Nephron (organoid): ENCODE measurements at regions not wholly inside any gene's neighbourhood (a gene's known extent, or its start where the extent isn't known, plus 50 kb on each side); places are given as distances from the start of the nearest gene placed in this dataset.

Source experiments
- H3K27ac Mint-ChIP-seq, 3 experiments: 2 replicates each; pipeline ENCODE4 v1.8.0; 2020; ENCODE audit warnings: mixed read lengths in 3 of 3, mild to moderate bottlenecking in 2 of 3, moderate library complexity in 1 of 3
- H3K27me3 Mint-ChIP-seq: 2 replicates; pipeline ENCODE4 v1.8.0; 2021; ENCODE audit warnings: low read depth, mild to moderate bottlenecking, moderate library complexity, mixed read lengths
- H3K36me3 Mint-ChIP-seq: 2 replicates; pipeline ENCODE4 v1.8.0; 2020; ENCODE audit warnings: low read depth, mixed read lengths
- H3K4me1 Mint-ChIP-seq: 2 replicates; pipeline ENCODE4 v1.8.0; 2020; ENCODE audit warnings: mixed read lengths
- H3K4me3 Mint-ChIP-seq, 3 experiments: 2 replicates each; pipeline ENCODE4 v1.8.0; 2020; ENCODE audit warnings: mild to moderate bottlenecking in 3 of 3, mixed read lengths in 3 of 3, moderate library complexity in 2 of 3
- H3K9me3 Mint-ChIP-seq: 2 replicates; pipeline ENCODE4 v1.8.0; 2020; ENCODE audit warnings: mixed read lengths
- TF ChIP-seq, protein P1 (sequence below), 3 experiments: fragments of 200-600 bp; sonication (generic); IDR thresholded peaks; one replicate each; pipeline ENCODE4 v1.5.0; 2021; ENCODE audit warnings: antibody characterized with exemption in 3 of 3; ENCODE audit not compliant: unreplicated experiment in 3 of 3

DNA sequence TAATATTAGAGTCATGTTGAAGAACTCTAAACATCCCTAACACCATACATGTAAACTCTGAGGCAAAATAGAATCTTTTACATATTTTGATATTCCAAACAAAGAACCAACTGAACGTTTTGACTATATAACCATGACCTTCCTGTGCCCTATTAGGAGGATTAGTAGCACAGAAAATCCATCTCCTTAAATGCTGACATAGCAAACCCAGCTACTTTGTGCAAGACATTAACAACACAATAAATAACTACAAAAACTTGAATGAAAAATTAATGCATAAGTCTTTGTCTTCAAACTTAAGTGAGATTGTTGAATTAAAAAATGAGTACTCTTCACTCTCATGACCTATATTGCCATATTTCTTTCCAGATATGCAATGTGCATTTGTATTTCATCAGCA lies 450.0 kb upstream of the PDZRN3 start:
- peaks cover 3% of the 10 kb centered on the region for H3K27me3 Mint-ChIP-seq
- H3K4me1 Mint-ChIP-seq = no peaks in the 10 kb centered on the region

GRCh38 chr3:74067296-74067695 lies 442.6 kb upstream of the PDZRN3 start:
- H3K4me1 Mint-ChIP-seq = no peaks in the 10 kb centered on the region

More for the DNA sequence above, 450.0 kb upstream of the PDZRN3 start:
- Mint-ChIP-seq H3K4me3 (no peak overlapping the region), H3K36me3 (no peaks in the 10 kb centered on the region), H3K9me3 (no peaks in the 10 kb centered on the region), H3K27ac (no peak overlapping the region)
- TF ChIP-seq, protein P1, sequence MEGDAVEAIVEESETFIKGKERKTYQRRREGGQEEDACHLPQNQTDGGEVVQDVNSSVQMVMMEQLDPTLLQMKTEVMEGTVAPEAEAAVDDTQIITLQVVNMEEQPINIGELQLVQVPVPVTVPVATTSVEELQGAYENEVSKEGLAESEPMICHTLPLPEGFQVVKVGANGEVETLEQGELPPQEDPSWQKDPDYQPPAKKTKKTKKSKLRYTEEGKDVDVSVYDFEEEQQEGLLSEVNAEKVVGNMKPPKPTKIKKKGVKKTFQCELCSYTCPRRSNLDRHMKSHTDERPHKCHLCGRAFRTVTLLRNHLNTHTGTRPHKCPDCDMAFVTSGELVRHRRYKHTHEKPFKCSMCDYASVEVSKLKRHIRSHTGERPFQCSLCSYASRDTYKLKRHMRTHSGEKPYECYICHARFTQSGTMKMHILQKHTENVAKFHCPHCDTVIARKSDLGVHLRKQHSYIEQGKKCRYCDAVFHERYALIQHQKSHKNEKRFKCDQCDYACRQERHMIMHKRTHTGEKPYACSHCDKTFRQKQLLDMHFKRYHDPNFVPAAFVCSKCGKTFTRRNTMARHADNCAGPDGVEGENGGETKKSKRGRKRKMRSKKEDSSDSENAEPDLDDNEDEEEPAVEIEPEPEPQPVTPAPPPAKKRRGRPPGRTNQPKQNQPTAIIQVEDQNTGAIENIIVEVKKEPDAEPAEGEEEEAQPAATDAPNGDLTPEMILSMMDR (IDR thresholded peaks at IDR 0.05; ENCODE audit: unreplicated experiment in 3 of 3) = no peak

DNA sequence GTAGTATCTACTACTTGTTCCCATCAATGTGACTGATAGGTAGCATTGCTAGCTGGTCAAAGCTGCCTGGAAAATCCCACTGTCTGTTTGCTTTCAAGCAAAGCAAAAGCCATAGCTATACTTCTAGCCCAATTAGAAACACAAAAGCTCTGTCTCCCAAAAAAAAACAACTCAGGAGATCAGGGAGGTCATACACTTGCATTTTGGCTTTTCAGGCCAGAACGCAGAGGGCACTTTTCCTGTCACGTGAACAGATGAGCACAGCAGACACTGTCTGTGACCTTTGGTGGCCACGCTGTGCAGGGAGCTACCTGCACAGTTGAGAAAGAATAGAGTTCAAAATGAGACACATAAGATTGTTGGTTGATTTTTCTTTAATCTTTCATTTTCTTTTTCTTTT lies 441.7 kb upstream of the PDZRN3 start:
- no peaks in the 10 kb centered on the region for H3K27me3 Mint-ChIP-seq
- no peak overlapping the region for H3K4me3 Mint-ChIP-seq
- TF ChIP-seq, protein P1 (IDR thresholded peaks at IDR 0.05; ENCODE audit: unreplicated experiment in 3 of 3) = no peak
- no peaks in the 10 kb centered on the region for H3K36me3 Mint-ChIP-seq
- H3K27ac Mint-ChIP-seq = no peak overlapping the region
- H3K9me3 Mint-ChIP-seq = no peaks in the 10 kb centered on the region
- H3K4me1 Mint-ChIP-seq = no peaks in the 10 kb centered on the region

More at GRCh38 chr3:74067296-74067695, 442.6 kb upstream of the PDZRN3 start:
- no peaks in the 10 kb centered on the region for H3K36me3 Mint-ChIP-seq
- H3K27me3 Mint-ChIP-seq = no peaks in the 10 kb centered on the region
- TF ChIP-seq, protein P1 (IDR thresholded peaks at IDR 0.05; ENCODE audit: unreplicated experiment in 3 of 3) = peak; percentile 28 to 47 (median 31)
- H3K4me3 Mint-ChIP-seq = no peak overlapping the region
- H3K27ac Mint-ChIP-seq = peak overlapping the region in 1 of 3 experiments; percentile 29
- H3K9me3 Mint-ChIP-seq = no peaks in the 10 kb centered on the region

GRCh38 chr3:74059923-74060600 lies 435.3 kb upstream of the PDZRN3 start:
- H3K4me1 Mint-ChIP-seq = no peaks in the 10 kb centered on the region
- no peaks in the 10 kb centered on the region for H3K9me3 Mint-ChIP-seq
- H3K27me3 Mint-ChIP-seq = no peaks in the 10 kb centered on the region
- H3K27ac Mint-ChIP-seq = no peak overlapping the region
- TF ChIP-seq, protein P1 (IDR thresholded peaks at IDR 0.05; ENCODE audit: unreplicated experiment in 3 of 3) = no peak
- H3K4me3 Mint-ChIP-seq = no peak overlapping the region
- no peaks in the 10 kb centered on the region for H3K36me3 Mint-ChIP-seq

DNA sequence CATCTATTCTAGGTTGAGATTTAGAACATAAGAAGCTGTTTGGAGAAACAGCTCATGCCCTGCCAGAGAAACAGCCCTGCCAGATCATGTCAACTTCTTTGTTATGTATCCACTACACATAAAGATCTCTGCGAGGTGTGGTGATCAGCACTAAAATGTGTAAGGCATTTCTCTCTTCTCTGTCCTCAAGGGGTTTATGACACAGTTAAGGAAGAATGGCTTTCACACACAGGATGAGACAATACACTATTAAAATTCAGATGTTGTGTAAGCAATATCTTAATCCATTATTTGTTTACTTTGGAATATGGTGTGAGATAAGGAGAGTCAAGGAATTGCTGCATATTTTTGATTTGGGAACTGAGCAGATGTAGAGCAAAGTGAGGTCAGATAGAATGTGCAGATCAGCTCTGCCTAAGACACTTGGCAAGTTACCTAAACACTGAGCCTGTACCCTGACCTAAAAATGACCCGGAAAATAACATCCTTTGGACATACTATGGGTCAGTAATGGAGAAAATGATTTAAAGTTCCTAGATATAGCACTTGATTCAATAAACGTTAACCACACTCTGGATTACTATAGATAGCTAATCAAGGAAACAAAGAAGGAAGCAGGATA lies 434.7 kb upstream of the PDZRN3 start:
- Mint-ChIP-seq H3K9me3 (no peaks in the 10 kb centered on the region), H3K4me3 (no peak overlapping the region), H3K27me3 (no peaks in the 10 kb centered on the region), H3K4me1 (no peaks in the 10 kb centered on the region), H3K36me3 (no peaks in the 10 kb centered on the region), H3K27ac (no peak overlapping the region)
- TF ChIP-seq, protein P1 (IDR thresholded peaks at IDR 0.05; ENCODE audit: unreplicated experiment in 3 of 3) = no peak

GRCh38 chr3:74057169-74057568 lies 432.4 kb upstream of the PDZRN3 start:
- Mint-ChIP-seq H3K4me1 (no peaks in the 10 kb centered on the region), H3K36me3 (no peaks in the 10 kb centered on the region), H3K27ac (no peak overlapping the region), H3K4me3 (no peak overlapping the region), H3K27me3 (no peaks in the 10 kb centered on the region), H3K9me3 (no peaks in the 10 kb centered on the region)
- TF ChIP-seq, protein P1 (IDR thresholded peaks at IDR 0.05; ENCODE audit: unreplicated experiment in 3 of 3) = no peak
